H1 (cell line): ENCODE measurements at regions not wholly inside any gene's neighbourhood (a gene's known extent, or its start where the extent isn't known, plus 50 kb on each side); places are given as distances from the start of the nearest gene placed in this dataset.

ENCODE experiments used
- CHD2 ChIP-seq: IDR thresholded peaks from 2 replicates; pipeline ENCODE4 v1.6.1; 2012; ENCODE audit warnings: low read length, improper control_type of control experiment
- POLR2A ChIP-seq, 2 experiments: IDR thresholded peaks; 1 replicate in 1 of 2; 2 replicates in 1 of 2; pipeline ENCODE4 v1.6.1; 2011; ENCODE audit warnings: low read depth in 2 of 2, low read length in 2 of 2, mild to moderate bottlenecking in 2 of 2; ENCODE audit errors: control extremely low read depth in 1 of 2
- RNF2 ChIP-seq: fragments of 200-900, 300-1000 bp; sonication (generic); IDR thresholded peaks from 2 replicates; pipeline ENCODE4 v1.7.1; 2016; ENCODE audit warnings: borderline replicate concordance, low read depth, mild to moderate bottlenecking, antibody characterized with exemption, low read length; ENCODE audit not compliant: poor library complexity, severe bottlenecking; ENCODE audit errors: missing control alignments
- TAF1 ChIP-seq: IDR thresholded peaks from 2 replicates; pipeline ENCODE4 v1.6.1; 2011; ENCODE audit warnings: mild to moderate bottlenecking, low read depth, low read length
- TF ChIP-seq, protein P1 (sequence below): IDR thresholded peaks from 2 replicates; pipeline ENCODE4 v1.6.1; 2012; ENCODE audit warnings: inconsistent platforms
- TF ChIP-seq, protein P2 (sequence below), 3 experiments: IDR thresholded peaks; 1 replicate in 2 of 3; 2 replicates in 1 of 3; pipeline versions ENCODE4 v1.5.1 to v1.6.1; 2011; ENCODE audit warnings: low read length in 3 of 3, mild to moderate bottlenecking in 3 of 3, inconsistent platforms in 2 of 3, low read depth in 1 of 3, moderate library complexity in 1 of 3; ENCODE audit not compliant: insufficient read depth in 1 of 3; ENCODE audit errors: control extremely low read depth in 1 of 3
- TF ChIP-seq, protein P3 (sequence below): IDR thresholded peaks from 2 replicates; pipeline ENCODE4 v1.6.1; 2011; ENCODE audit warnings: low read length, improper control_type of control experiment

DNA sequence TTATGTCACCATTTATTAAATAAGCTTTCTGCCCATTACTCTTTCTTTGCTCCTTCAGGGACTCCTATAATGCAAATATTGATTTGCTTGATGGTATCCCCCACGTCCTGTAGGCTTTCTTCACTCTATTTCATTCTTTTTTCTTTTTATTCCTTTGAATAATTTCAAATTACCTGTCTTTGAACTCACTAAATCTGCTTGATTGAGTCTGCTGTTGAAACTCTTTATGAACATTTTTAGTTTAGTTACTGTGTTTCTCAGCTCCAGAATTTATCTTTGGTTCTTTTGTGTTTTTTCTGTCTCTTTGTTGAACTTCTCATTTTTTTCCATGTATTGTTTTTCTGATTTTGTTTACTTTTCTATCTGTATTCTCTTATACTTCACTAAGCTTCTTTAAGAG lies 254.4 kb upstream of the CCL2 start:
- TF ChIP-seq, protein P1, sequence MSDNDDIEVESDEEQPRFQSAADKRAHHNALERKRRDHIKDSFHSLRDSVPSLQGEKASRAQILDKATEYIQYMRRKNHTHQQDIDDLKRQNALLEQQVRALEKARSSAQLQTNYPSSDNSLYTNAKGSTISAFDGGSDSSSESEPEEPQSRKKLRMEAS: no peak
- TF ChIP-seq, protein P2, sequence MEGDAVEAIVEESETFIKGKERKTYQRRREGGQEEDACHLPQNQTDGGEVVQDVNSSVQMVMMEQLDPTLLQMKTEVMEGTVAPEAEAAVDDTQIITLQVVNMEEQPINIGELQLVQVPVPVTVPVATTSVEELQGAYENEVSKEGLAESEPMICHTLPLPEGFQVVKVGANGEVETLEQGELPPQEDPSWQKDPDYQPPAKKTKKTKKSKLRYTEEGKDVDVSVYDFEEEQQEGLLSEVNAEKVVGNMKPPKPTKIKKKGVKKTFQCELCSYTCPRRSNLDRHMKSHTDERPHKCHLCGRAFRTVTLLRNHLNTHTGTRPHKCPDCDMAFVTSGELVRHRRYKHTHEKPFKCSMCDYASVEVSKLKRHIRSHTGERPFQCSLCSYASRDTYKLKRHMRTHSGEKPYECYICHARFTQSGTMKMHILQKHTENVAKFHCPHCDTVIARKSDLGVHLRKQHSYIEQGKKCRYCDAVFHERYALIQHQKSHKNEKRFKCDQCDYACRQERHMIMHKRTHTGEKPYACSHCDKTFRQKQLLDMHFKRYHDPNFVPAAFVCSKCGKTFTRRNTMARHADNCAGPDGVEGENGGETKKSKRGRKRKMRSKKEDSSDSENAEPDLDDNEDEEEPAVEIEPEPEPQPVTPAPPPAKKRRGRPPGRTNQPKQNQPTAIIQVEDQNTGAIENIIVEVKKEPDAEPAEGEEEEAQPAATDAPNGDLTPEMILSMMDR (IDR thresholded peaks at IDR 0.05; ENCODE audit: control extremely low read depth in 1 of 3, insufficient read depth in 1 of 3, low read depth in 1 of 3, low read length in 3 of 3): no peak
- no peak for TF ChIP-seq TAF1
- TF ChIP-seq POLR2A (IDR thresholded peaks at IDR 0.05; ENCODE audit: control extremely low read depth in 1 of 2, low read depth in 2 of 2, low read length in 2 of 2): no peak
- no peak for TF ChIP-seq RNF2
- no peak for TF ChIP-seq CHD2
- TF ChIP-seq, protein P3, sequence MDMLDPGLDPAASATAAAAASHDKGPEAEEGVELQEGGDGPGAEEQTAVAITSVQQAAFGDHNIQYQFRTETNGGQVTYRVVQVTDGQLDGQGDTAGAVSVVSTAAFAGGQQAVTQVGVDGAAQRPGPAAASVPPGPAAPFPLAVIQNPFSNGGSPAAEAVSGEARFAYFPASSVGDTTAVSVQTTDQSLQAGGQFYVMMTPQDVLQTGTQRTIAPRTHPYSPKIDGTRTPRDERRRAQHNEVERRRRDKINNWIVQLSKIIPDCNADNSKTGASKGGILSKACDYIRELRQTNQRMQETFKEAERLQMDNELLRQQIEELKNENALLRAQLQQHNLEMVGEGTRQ: no peak
